GM12872 (cell line): ENCODE measurements at regions not wholly inside any gene's neighbourhood (a gene's known extent, or its start where the extent isn't known, plus 50 kb on each side); places are given as distances from the start of the nearest gene placed in this dataset.

Experiments
- CTCF ChIP-seq: IDR thresholded peaks from 3 replicates; pipeline ENCODE4 v1.5.1; 2011; ENCODE audit warnings: low read depth, mild to moderate bottlenecking, low read length, moderate library complexity; ENCODE audit not compliant: insufficient read depth

- TF ChIP-seq CTCF = no peak
These were observed 85.8 kb upstream of the GLS start for GRCh38 chr2:190794790-190795189.

DNA sequence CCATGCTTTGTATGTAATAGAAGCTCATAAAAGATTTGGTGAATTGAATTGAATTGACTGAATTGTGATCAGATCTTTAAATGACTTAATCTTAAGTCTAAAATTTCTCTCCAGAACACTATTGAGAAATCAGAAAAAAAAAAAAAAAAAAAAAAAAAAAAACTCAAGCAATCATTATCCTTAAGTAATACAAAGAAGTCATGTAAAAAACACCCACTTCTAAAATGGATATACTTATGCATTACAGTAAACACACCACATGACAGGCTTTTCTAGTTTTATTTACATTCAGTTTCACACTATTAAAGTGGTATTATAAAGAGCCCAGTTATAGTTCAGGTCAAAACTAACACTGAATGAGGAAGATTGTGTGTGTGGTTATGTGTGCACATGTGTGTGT lies 84.9 kb upstream of the GLS start:
- TF ChIP-seq CTCF = no peak

DNA sequence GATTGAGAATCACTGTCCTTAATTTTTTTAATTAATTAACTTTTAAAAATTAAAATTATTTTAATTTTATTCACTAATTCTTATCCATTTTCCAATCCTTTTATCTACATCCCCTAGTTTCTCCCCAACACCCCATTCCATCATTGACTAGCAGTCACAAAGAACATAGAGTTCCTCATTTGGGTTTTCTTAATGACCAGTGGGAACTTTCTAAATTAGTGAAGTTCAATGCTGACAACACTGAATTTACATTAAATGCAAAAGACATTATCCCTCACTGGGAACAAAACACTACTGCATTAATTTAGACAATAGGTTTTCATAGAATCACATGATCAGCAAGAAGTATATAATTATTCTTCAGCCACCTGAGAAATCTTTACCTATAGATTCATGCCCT lies 80.6 kb upstream of the GLS start:
- no peak for TF ChIP-seq CTCF

GRCh38 chr2:190800528-190800927 lies 80.1 kb upstream of the GLS start:
- no peak for TF ChIP-seq CTCF

DNA sequence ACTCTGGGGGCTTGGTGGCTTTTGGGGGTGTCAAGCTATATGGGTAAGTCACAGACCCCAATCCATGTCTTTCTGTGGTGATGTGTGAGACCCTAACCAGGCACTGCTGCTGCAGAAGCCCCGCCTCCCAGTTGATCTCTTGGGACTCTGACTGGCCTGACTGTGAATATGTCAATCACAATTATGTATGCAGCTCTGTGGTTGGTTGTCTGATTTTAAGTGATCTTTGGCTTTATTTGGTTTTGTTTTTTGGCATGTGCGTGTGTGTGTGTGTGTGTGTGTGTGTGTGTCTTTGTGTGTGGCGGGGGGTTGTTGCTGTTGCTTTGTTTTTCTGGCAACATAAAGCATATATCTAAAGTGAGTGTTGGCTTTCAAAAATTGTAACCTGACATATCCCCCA lies 78.5 kb upstream of the GLS start:
- no peak for TF ChIP-seq CTCF

DNA sequence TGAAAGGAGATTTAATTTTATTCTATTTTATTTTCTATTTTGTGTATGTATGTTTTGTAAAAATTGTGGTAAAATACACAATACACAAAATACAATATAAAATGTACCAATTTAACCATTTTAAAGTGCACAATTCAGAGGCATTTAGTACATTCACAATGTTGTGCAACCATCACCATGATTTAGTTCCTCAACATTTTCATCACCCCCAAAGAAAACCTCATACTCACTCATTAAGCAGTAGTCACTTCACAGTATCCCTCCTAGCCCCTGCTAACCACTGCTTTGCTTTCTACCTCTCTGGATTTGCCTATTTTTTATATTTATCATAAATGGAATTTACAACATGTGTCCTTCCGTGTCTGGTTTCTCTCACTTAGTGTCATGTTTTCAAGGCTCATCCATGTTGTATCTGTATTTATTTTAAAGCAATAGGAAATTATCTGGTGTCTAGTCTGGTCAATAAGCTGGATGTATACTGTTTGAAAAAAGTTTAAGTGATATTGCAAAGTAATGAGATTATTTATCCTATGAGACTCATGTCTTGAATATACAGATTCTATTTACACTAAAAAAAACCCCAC lies 77.9 kb upstream of the GLS start:
- TF ChIP-seq CTCF = no peak

GRCh38 chr2:190804182-190804795 lies 76.3 kb upstream of the GLS start:
- peak; percentile 51; the same call in 2 of the 3 replicates for TF ChIP-seq CTCF

- no peak for TF ChIP-seq CTCF
These were observed 75.5 kb upstream of the GLS start for GRCh38 chr2:190805126-190805525.
